ENCODE measurements at regions not wholly inside any gene's neighbourhood (a gene's known extent, or its start where the extent isn't known, plus 50 kb on each side); places are given as distances from the start of the nearest gene placed in this dataset.

DNA sequence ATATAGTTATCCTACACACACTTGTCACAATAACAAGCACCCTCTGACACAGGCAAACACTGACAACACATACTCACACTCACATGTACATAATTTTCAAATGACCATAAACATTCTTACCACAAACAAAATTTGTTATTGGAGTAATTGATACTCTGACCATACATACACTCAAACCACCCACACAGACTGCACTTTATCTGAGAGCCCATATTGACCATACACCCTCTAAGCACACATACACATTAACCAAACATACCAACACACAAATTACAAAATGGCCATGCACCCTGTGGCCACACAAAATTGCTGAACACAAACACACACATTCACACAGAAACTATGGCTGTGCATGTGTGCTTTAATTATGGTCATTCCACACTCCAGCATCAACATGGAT, 79.1 kb upstream of the FAM120A start:
- Histone ChIP-seq H3K14ac (replicated peaks; ENCODE audit: low read depth, low read length) (no peak overlapping the region), H3K27ac (ENCODE audit: insufficient read depth, low read length) (no peak overlapping the region), H2BK15ac (ENCODE audit: low read depth, low read length) (no peak overlapping the region), H3K9me1 (ENCODE audit: insufficient read depth, low read length) (no peaks in the 10 kb centered on the region), H4K20me1 (ENCODE audit: insufficient read depth, low read length) (no peaks in the 10 kb centered on the region), H3K4ac (ENCODE audit: low read depth, low read length) (no peak overlapping the region), H3K18ac (ENCODE audit: low read depth, low read length) (no peak overlapping the region), H4K91ac (ENCODE audit: insufficient read depth, low read depth, low read length) (no peak overlapping the region), H2BK20ac (ENCODE audit: low read depth, low read length) (no peak overlapping the region), H3K4me2 (ENCODE audit: low read depth, low read length) (no peak overlapping the region), H3K9me3 (ENCODE audit: control insufficient read depth, insufficient read depth, low read length) (no peaks in the 10 kb centered on the region), H2AK9ac (replicated peaks; ENCODE audit: low read depth, low read length, poor library complexity) (no peak overlapping the region), H2AFZ (replicated peaks; ENCODE audit: low read length, poor library complexity) (no peak overlapping the region), H3K27me3 (ENCODE audit: control insufficient read depth, insufficient read depth, low read length) (no peaks in the 10 kb centered on the region; the same call in 1 of the 2 replicates), H3K9ac (ENCODE audit: low read depth, low read length) (no peak overlapping the region), H3K36me3 (ENCODE audit: control insufficient read depth, insufficient read depth, low read length) (no peaks in the 10 kb centered on the region), H2BK5ac (ENCODE audit: low read depth, low read length, poor library complexity, severe bottlenecking) (no peak overlapping the region), H4K5ac (ENCODE audit: low read depth, low read length) (no peak overlapping the region), H3K4me3 (ENCODE audit: insufficient read depth, low read depth, low read length) (no peak overlapping the region), H3K79me1 (ENCODE audit: low read depth in 1 of 2, low read length in 2 of 2) (no peaks in the 10 kb centered on the region), H2AK5ac (ENCODE audit: low read depth, low read length) (no peak overlapping the region), H3K23ac (ENCODE audit: low read depth, low read length) (no peak overlapping the region), H3K4me1 (ENCODE audit: control insufficient read depth, insufficient read depth, low read length) (no peaks in the 10 kb centered on the region), H4K8ac (ENCODE audit: low read depth in 2 of 2, low read length in 2 of 2) (no peak overlapping the region), H3K56ac (ENCODE audit: extremely low read depth, insufficient read depth, low read length) (no peak overlapping the region), H2BK120ac (ENCODE audit: low read depth, low read length) (no peak overlapping the region)
- ChIA-PET CTCF (no interaction called here), POLR2A (ENCODE audit: unreplicated experiment) (no interaction called here)
- in situ Hi-C loops (cut with MboI; ENCODE audit: low sequenced_read_pairs) (no loop called here), intact Hi-C loops (cut with micrococcal nuclease) (no loop called here), dilution Hi-C loops (cut with HindIII; ENCODE audit: low sequenced_read_pairs, unreplicated experiment) (no loop called here)
- no TSS peak for BruUV-seq (replicated peaks)
- TF ChIP-seq SMC3 (IDR thresholded peaks at IDR 0.05; ENCODE audit: low read depth, low read length) (no peak), NFE2L2 (IDR thresholded peaks at IDR 0.05; ENCODE audit: low read depth, low read length) (no peak), RCOR1 (IDR thresholded peaks at IDR 0.05; ENCODE audit: insufficient replicate concordance, low read length) (no peak), ELK1 (IDR thresholded peaks at IDR 0.05; ENCODE audit: borderline replicate concordance, low read depth, low read length) (no peak), CHD1 (IDR thresholded peaks at IDR 0.05; ENCODE audit: low read depth, low read length) (no peak), RFX5 (IDR thresholded peaks at IDR 0.05; ENCODE audit: low read depth, low read length) (no peak), CEBPB (IDR thresholded peaks at IDR 0.05; ENCODE audit: low read depth, low read length) (no peak), MAZ (IDR thresholded peaks at IDR 0.05; ENCODE audit: borderline replicate concordance, low read depth, low read length) (no peak), BHLHE40 (IDR thresholded peaks at IDR 0.05; ENCODE audit: low read depth, low read length) (no peak), FOS (IDR thresholded peaks at IDR 0.05; ENCODE audit: low read depth, low read length) (no peak), RAD21 (IDR thresholded peaks at IDR 0.05; ENCODE audit: low read length) (no peak), POLR2A (IDR thresholded peaks at IDR 0.05; ENCODE audit: low read depth, low read length) (no peak), MXI1 (IDR thresholded peaks at IDR 0.05; ENCODE audit: borderline replicate concordance, low read depth, low read length) (no peak), MAFK (IDR thresholded peaks at IDR 0.05; ENCODE audit: low read depth, low read length) (no peak)
- TF ChIP-seq, protein P1, sequence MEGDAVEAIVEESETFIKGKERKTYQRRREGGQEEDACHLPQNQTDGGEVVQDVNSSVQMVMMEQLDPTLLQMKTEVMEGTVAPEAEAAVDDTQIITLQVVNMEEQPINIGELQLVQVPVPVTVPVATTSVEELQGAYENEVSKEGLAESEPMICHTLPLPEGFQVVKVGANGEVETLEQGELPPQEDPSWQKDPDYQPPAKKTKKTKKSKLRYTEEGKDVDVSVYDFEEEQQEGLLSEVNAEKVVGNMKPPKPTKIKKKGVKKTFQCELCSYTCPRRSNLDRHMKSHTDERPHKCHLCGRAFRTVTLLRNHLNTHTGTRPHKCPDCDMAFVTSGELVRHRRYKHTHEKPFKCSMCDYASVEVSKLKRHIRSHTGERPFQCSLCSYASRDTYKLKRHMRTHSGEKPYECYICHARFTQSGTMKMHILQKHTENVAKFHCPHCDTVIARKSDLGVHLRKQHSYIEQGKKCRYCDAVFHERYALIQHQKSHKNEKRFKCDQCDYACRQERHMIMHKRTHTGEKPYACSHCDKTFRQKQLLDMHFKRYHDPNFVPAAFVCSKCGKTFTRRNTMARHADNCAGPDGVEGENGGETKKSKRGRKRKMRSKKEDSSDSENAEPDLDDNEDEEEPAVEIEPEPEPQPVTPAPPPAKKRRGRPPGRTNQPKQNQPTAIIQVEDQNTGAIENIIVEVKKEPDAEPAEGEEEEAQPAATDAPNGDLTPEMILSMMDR (conservative IDR thresholded peaks at IDR 0.05; ENCODE audit: low read depth, low read length): no peak
- TF ChIP-seq, protein P2, sequence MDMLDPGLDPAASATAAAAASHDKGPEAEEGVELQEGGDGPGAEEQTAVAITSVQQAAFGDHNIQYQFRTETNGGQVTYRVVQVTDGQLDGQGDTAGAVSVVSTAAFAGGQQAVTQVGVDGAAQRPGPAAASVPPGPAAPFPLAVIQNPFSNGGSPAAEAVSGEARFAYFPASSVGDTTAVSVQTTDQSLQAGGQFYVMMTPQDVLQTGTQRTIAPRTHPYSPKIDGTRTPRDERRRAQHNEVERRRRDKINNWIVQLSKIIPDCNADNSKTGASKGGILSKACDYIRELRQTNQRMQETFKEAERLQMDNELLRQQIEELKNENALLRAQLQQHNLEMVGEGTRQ (IDR thresholded peaks at IDR 0.05; ENCODE audit: low read depth, low read length): no peak
- ATAC-seq (ENCODE audit: low read depth) (no peak), DNase-seq (no peak)
